ENCODE measurements at regions not wholly inside any gene's neighbourhood (a gene's known extent, or its start where the extent isn't known, plus 50 kb on each side); places are given as distances from the start of the nearest gene placed in this dataset.

- H3K27me3 ChIP-seq: no peaks in the 10 kb centered on the region
- intact Hi-C loops (cut with DNase I): no loop called here
- H3K4me3 ChIP-seq: no peak overlapping the region
- 85 to 90% methylated on average over 6 of the region's 6 CpGs for WGBS, 2 donors
- no peak for DNase-seq
- no peaks in the 10 kb centered on the region for H3K9me3 ChIP-seq
- H3K27ac ChIP-seq: no peak overlapping the region
- TF ChIP-seq POLR2A (IDR thresholded peaks at IDR 0.05) (no peak), EP300 (IDR thresholded peaks at IDR 0.05) (no peak), POLR2AphosphoS5 (IDR thresholded peaks at IDR 0.05) (no peak), CTCF (IDR thresholded peaks at IDR 0.05) (no peak)
- no peaks in the 10 kb centered on the region for H3K4me1 ChIP-seq
- H3K36me3 ChIP-seq: no peaks in the 10 kb centered on the region
Observed at GRCh38 chr5:110940136-110940535, 131.4 kb upstream of the TSLP start.

- Histone ChIP-seq H3K4me3 (no peak overlapping the region), H3K27me3 (no peaks in the 10 kb centered on the region), H3K27ac (no peak overlapping the region), H3K4me1 (peaks cover 0 to 8% (median 0%) of the 10 kb centered on the region in 4 donors), H3K36me3 (no peaks in the 10 kb centered on the region), H3K9me3 (peaks cover 0 to 3% (median 0%) of the 10 kb centered on the region in 4 donors)
- TF ChIP-seq POLR2AphosphoS5 (IDR thresholded peaks at IDR 0.05): no peak
- TF ChIP-seq EP300 (IDR thresholded peaks at IDR 0.05): no peak
- no peak for TF ChIP-seq POLR2A (IDR thresholded peaks at IDR 0.05)
- TF ChIP-seq CTCF (IDR thresholded peaks at IDR 0.05): no peak
- intact Hi-C loops (cut with DNase I): no loop called here
- DNase-seq: no peak
- 20 to 57% methylated on average over 3 of the region's 3 CpGs for WGBS, 2 donors
Observed at GRCh38 chr5:110945874-110946436, 125.6 kb upstream of the TSLP start.

- intact Hi-C loops (cut with DNase I): no loop called here
- no peaks in the 10 kb centered on the region for H3K27me3 ChIP-seq
- H3K4me3 ChIP-seq: no peak overlapping the region
- TF ChIP-seq CTCF (IDR thresholded peaks at IDR 0.05): no peak
- no peak for TF ChIP-seq POLR2A (IDR thresholded peaks at IDR 0.05)
- no peak for TF ChIP-seq POLR2AphosphoS5 (IDR thresholded peaks at IDR 0.05)
- TF ChIP-seq EP300 (IDR thresholded peaks at IDR 0.05): no peak
- no peaks in the 10 kb centered on the region for H3K36me3 ChIP-seq
- 79 to 85% methylated on average over 2 of the region's 2 CpGs for WGBS, 2 donors
- H3K27ac ChIP-seq: no peak overlapping the region
- no peak for DNase-seq
- H3K4me1 ChIP-seq: no peaks in the 10 kb centered on the region
- H3K9me3 ChIP-seq: peaks cover 0 to 4% (median 0%) of the 10 kb centered on the region in 4 donors
Observed at GRCh38 chr5:110951373-110951791, 120.1 kb upstream of the TSLP start.

- no peak for TF ChIP-seq CTCF (IDR thresholded peaks at IDR 0.05)
- TF ChIP-seq POLR2A (IDR thresholded peaks at IDR 0.05): no peak
- TF ChIP-seq EP300 (IDR thresholded peaks at IDR 0.05): no peak
- no peak for TF ChIP-seq POLR2AphosphoS5 (IDR thresholded peaks at IDR 0.05)
- no peak overlapping the region for H3K27ac ChIP-seq
- H3K27me3 ChIP-seq: no peaks in the 10 kb centered on the region
- WGBS, 2 donors: 61 to 77% methylated on average over 20 of the region's 20 CpGs
- intact Hi-C loops (cut with DNase I): no loop called here
- no peaks in the 10 kb centered on the region for H3K36me3 ChIP-seq
- H3K4me3 ChIP-seq: no peak overlapping the region
- H3K9me3 ChIP-seq: no peaks in the 10 kb centered on the region
- no peaks in the 10 kb centered on the region for H3K4me1 ChIP-seq
- no peak for DNase-seq
Observed at GRCh38 chr5:110956280-110956912, 115.1 kb upstream of the TSLP start.
